ENCODE measurements at regions not wholly inside any gene's neighbourhood (a gene's known extent, or its start where the extent isn't known, plus 50 kb on each side); places are given as distances from the start of the nearest gene placed in this dataset.

GRCh38 chr2:118693287-118693822 lies 154.1 kb downstream of the EN1 start:
- TF ChIP-seq STAT6 (CRISPR knock-in tag; conservative IDR thresholded peaks at IDR 0.05; ENCODE audit: low read depth) (no peak), TEAD4 (CRISPR knock-in tag; IDR thresholded peaks at IDR 0.05) (no peak), TP53 (CRISPR knock-in tag; IDR thresholded peaks at IDR 0.05) (no peak), IRF1 (CRISPR knock-in tag; IDR thresholded peaks at IDR 0.05) (no peak), USF1 (CRISPR knock-in tag; IDR thresholded peaks at IDR 0.05) (no peak), AFF4 (CRISPR knock-in tag; IDR thresholded peaks at IDR 0.05; ENCODE audit: borderline replicate concordance) (no peak), E2F4 (CRISPR knock-in tag; IDR thresholded peaks at IDR 0.05; ENCODE audit: borderline replicate concordance, low read depth) (no peak), CTCF (IDR thresholded peaks at IDR 0.05) (no peak), ATF3 (CRISPR knock-in tag; conservative IDR thresholded peaks at IDR 0.05) (no peak), PRDM15 (CRISPR knock-in tag; IDR thresholded peaks at IDR 0.05) (no peak)

All from WTC11 (cell line).